HEK293 (cell line): ENCODE measurements at regions not wholly inside any gene's neighbourhood (a gene's known extent, or its start where the extent isn't known, plus 50 kb on each side); places are given as distances from the start of the nearest gene placed in this dataset.

Source experiments
- CTCF ChIA-PET: fragments of 350-600 bp; formaldehyde crosslinking; extraction: SDS; loops from one replicate; lab custom pipeline; 2021; ENCODE audit warnings: antibody characterized with exemption; lab: Yijun Ruan, JAX
- POLR2A ChIA-PET: fragments of 300-600 bp; formaldehyde crosslinking; extraction: SDS; loops from one replicate; lab custom pipeline; 2020; ENCODE audit warnings: antibody characterized with exemption, inconsistent platforms; lab: Yijun Ruan, JAX
- H3K27ac ChIP-seq: fragments of 200-500 bp; sonication (Bioruptor generic); 2 replicates; pipeline ENCODE4 v1.5.1; 2014; ENCODE audit warnings: low read depth, low read length, control low read depth, inconsistent platforms; ENCODE audit errors: extremely low read depth
- H3K36me3 ChIP-seq, 2 experiments: fragments of 200-500 bp in 1 of 2; sonication (Bioruptor generic) in 1 of 2; 1 replicate in 1 of 2; 2 replicates in 1 of 2; pipeline ENCODE4 v1.5.1; 2014 to 2017; ENCODE audit warnings: inconsistent platforms in 2 of 2, low read length in 2 of 2; ENCODE audit not compliant: control insufficient read depth in 2 of 2, insufficient read depth in 1 of 2
- H3K4me1 ChIP-seq: fragments of 200-500 bp; sonication (Bioruptor generic); 2 replicates; pipeline ENCODE4 v1.5.1; 2014; ENCODE audit warnings: mild to moderate bottlenecking, low read length, inconsistent platforms; ENCODE audit not compliant: control insufficient read depth, insufficient read depth
- H3K4me3 ChIP-seq: 2 replicates; pipeline ENCODE4 v1.5.1; 2011; ENCODE audit warnings: low read depth, mild to moderate bottlenecking, control low read depth, low read length, moderate library complexity
- H3K9me3 ChIP-seq: fragments of 200-500 bp; sonication (Bioruptor generic); 2 replicates; pipeline ENCODE4 v1.5.1; 2014; ENCODE audit warnings: low read depth, low read length, inconsistent platforms; ENCODE audit not compliant: control insufficient read depth, insufficient read depth
- BCL11A ChIP-seq: fragments of 450-650 bp; formaldehyde crosslinking; IDR thresholded peaks from 2 replicates; pipeline ENCODE4 v1.5.1; 2016; ENCODE audit warnings: low read depth, missing biosample characterization, missing genetic modification characterization
- KLF10 ChIP-seq: fragments of 450-650 bp; IDR thresholded peaks from 2 replicates; pipeline ENCODE4 v1.5.1; 2018; ENCODE audit warnings: missing biosample characterization, mild to moderate bottlenecking, missing genetic modification characterization
- KLF8 ChIP-seq: fragments of 450-650 bp; formaldehyde crosslinking; IDR thresholded peaks from 2 replicates; pipeline ENCODE4 v1.5.1; 2016; ENCODE audit warnings: missing biosample characterization, missing genetic modification characterization
- SALL2 ChIP-seq: fragments of 450-650 bp; formaldehyde crosslinking; IDR thresholded peaks from 2 replicates; pipeline ENCODE4 v1.5.0; 2017; ENCODE audit warnings: missing biosample characterization, mild to moderate bottlenecking, missing genetic modification characterization, borderline replicate concordance
- SCRT1 ChIP-seq: fragments of 450-650 bp; formaldehyde crosslinking; IDR thresholded peaks from 2 replicates; pipeline ENCODE4 v1.5.1; 2016; ENCODE audit warnings: missing biosample characterization, missing genetic modification characterization, borderline replicate concordance
- ZNF112 ChIP-seq: fragments of 450-650 bp; formaldehyde crosslinking; IDR thresholded peaks from 2 replicates; pipeline ENCODE4 v1.5.0; 2017; ENCODE audit warnings: missing biosample characterization, missing genetic modification characterization
- ZNF114 ChIP-seq: fragments of 450-650 bp; formaldehyde crosslinking; IDR thresholded peaks from 2 replicates; pipeline ENCODE4 v1.5.0; 2017; ENCODE audit warnings: missing biosample characterization, missing genetic modification characterization
- ZNF16 ChIP-seq: fragments of 450-650 bp; formaldehyde crosslinking; IDR thresholded peaks from 2 replicates; pipeline ENCODE4 v1.5.1; 2016; ENCODE audit warnings: low read depth, missing biosample characterization, missing genetic modification characterization
- ZNF510 ChIP-seq: fragments of 450-650 bp; formaldehyde crosslinking; IDR thresholded peaks from 2 replicates; pipeline ENCODE4 v1.5.1; 2018; ENCODE audit warnings: mild to moderate bottlenecking, missing genetic modification characterization, missing biosample characterization; ENCODE audit not compliant: insufficient replicate concordance
- ZNF544 ChIP-seq: fragments of 450-650 bp; formaldehyde crosslinking; IDR thresholded peaks from 2 replicates; pipeline ENCODE4 v1.5.0; 2017; ENCODE audit warnings: missing biosample characterization, missing genetic modification characterization
- ZNF555 ChIP-seq: fragments of 450-650 bp; formaldehyde crosslinking; conservative IDR thresholded peaks from 2 replicates; pipeline ENCODE4 v1.5.1; 2017; ENCODE audit warnings: missing biosample characterization, mild to moderate bottlenecking, missing genetic modification characterization, inconsistent platforms
- ZNF558 ChIP-seq: fragments of 450-650 bp; formaldehyde crosslinking; IDR thresholded peaks from 2 replicates; pipeline ENCODE4 v1.5.1; 2016; ENCODE audit warnings: missing biosample characterization, missing genetic modification characterization
- ZNF747 ChIP-seq: fragments of 450-650 bp; formaldehyde crosslinking; IDR thresholded peaks from 2 replicates; pipeline ENCODE4 v1.5.1; 2016; ENCODE audit warnings: missing biosample characterization, missing genetic modification characterization
- ZNF76 ChIP-seq: fragments of 450-650 bp; formaldehyde crosslinking; IDR thresholded peaks from 2 replicates; pipeline ENCODE4; 2016; ENCODE audit warnings: low read depth, missing biosample characterization, missing genetic modification characterization, borderline replicate concordance
- ZNF768 ChIP-seq: fragments of 450-650 bp; formaldehyde crosslinking; IDR thresholded peaks from 2 replicates; pipeline ENCODE4 v1.5.1; 2018; ENCODE audit warnings: missing biosample characterization, mild to moderate bottlenecking, missing genetic modification characterization
- ZNF776 ChIP-seq: fragments of 450-650 bp; formaldehyde crosslinking; IDR thresholded peaks from 2 replicates; pipeline ENCODE4 v1.5.0; 2017; ENCODE audit warnings: missing biosample characterization, missing genetic modification characterization, borderline replicate concordance
- ZSCAN30 ChIP-seq: fragments of 450-650 bp; IDR thresholded peaks from 2 replicates; pipeline ENCODE4 v1.5.1; 2018; ENCODE audit warnings: missing biosample characterization, mild to moderate bottlenecking, missing genetic modification characterization, moderate library complexity
- TF ChIP-seq, protein P1 (sequence below): fragments of 450-650 bp; formaldehyde crosslinking; IDR thresholded peaks from 2 replicates; pipeline ENCODE4 v1.5.1; 2017; ENCODE audit warnings: missing biosample characterization, missing genetic modification characterization
- TF ChIP-seq, protein P2 (sequence below): fragments of 450-650 bp; formaldehyde crosslinking; IDR thresholded peaks from 2 replicates; pipeline ENCODE4 v1.5.1; 2016; ENCODE audit warnings: missing biosample characterization, missing genetic modification characterization
- TF ChIP-seq, protein P3 (sequence below): fragments of 450-650 bp; formaldehyde crosslinking; IDR thresholded peaks from 2 replicates; pipeline ENCODE4 v1.5.0; 2017; ENCODE audit warnings: missing biosample characterization, missing genetic modification characterization, borderline replicate concordance
- TF ChIP-seq, protein P4 (sequence below): fragments of 450-650 bp; formaldehyde crosslinking; IDR thresholded peaks from 2 replicates; pipeline ENCODE4 v1.5.1; 2016; ENCODE audit warnings: missing biosample characterization, missing genetic modification characterization, borderline replicate concordance
- TF ChIP-seq, protein P5 (sequence below): fragments of 450-650 bp; formaldehyde crosslinking; optimal IDR thresholded peaks from 2 replicates; pipeline ENCODE3; 2016; ENCODE audit warnings: missing biosample characterization, mild to moderate bottlenecking, missing genetic modification characterization
- TF ChIP-seq, protein P6 (sequence below): fragments of 450-650 bp; formaldehyde crosslinking; IDR thresholded peaks from 2 replicates; pipeline ENCODE4 v1.5.1; 2016; ENCODE audit warnings: missing biosample characterization, missing genetic modification characterization

DNA sequence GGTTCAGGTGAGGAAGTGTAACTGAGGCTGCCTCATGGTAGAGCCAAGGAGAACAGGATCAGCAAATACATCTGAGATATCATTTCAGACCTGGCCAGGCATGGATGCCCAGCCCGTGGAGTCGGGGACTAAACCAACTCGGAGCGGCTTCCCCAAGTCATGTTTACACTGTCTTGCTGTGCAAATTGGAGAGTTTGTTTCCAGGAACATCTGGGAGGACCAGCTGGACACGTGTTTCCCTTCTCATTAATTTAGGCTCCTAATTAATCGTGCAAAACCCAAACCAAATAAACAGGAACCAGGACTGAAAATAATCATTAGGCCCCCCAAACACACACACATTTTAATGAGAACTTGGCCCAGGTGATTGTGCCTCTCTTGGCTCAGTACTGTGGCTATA lies 70.9 kb upstream of the SALL1 start:
- ChIA-PET CTCF (interaction anchor here (0.6 kb wide), 1 partner anchor 1633 kb away, joined by 5 read pairs; no protein-coding TSS in a partner anchor), POLR2A (no interaction called here)
- Histone ChIP-seq H3K4me3 (no peak overlapping the region), H3K9me3 (no peaks in the 10 kb centered on the region), H3K4me1 (no peaks in the 10 kb centered on the region), H3K27ac (no peak overlapping the region), H3K36me3 (no peaks in the 10 kb centered on the region)
- TF ChIP-seq, protein P1, sequence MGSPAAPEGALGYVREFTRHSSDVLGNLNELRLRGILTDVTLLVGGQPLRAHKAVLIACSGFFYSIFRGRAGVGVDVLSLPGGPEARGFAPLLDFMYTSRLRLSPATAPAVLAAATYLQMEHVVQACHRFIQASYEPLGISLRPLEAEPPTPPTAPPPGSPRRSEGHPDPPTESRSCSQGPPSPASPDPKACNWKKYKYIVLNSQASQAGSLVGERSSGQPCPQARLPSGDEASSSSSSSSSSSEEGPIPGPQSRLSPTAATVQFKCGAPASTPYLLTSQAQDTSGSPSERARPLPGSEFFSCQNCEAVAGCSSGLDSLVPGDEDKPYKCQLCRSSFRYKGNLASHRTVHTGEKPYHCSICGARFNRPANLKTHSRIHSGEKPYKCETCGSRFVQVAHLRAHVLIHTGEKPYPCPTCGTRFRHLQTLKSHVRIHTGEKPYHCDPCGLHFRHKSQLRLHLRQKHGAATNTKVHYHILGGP, result no peak
- TF ChIP-seq, protein P2, sequence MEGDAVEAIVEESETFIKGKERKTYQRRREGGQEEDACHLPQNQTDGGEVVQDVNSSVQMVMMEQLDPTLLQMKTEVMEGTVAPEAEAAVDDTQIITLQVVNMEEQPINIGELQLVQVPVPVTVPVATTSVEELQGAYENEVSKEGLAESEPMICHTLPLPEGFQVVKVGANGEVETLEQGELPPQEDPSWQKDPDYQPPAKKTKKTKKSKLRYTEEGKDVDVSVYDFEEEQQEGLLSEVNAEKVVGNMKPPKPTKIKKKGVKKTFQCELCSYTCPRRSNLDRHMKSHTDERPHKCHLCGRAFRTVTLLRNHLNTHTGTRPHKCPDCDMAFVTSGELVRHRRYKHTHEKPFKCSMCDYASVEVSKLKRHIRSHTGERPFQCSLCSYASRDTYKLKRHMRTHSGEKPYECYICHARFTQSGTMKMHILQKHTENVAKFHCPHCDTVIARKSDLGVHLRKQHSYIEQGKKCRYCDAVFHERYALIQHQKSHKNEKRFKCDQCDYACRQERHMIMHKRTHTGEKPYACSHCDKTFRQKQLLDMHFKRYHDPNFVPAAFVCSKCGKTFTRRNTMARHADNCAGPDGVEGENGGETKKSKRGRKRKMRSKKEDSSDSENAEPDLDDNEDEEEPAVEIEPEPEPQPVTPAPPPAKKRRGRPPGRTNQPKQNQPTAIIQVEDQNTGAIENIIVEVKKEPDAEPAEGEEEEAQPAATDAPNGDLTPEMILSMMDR (tag by site-specific recombination), result no peak
- TF ChIP-seq, protein P3, sequence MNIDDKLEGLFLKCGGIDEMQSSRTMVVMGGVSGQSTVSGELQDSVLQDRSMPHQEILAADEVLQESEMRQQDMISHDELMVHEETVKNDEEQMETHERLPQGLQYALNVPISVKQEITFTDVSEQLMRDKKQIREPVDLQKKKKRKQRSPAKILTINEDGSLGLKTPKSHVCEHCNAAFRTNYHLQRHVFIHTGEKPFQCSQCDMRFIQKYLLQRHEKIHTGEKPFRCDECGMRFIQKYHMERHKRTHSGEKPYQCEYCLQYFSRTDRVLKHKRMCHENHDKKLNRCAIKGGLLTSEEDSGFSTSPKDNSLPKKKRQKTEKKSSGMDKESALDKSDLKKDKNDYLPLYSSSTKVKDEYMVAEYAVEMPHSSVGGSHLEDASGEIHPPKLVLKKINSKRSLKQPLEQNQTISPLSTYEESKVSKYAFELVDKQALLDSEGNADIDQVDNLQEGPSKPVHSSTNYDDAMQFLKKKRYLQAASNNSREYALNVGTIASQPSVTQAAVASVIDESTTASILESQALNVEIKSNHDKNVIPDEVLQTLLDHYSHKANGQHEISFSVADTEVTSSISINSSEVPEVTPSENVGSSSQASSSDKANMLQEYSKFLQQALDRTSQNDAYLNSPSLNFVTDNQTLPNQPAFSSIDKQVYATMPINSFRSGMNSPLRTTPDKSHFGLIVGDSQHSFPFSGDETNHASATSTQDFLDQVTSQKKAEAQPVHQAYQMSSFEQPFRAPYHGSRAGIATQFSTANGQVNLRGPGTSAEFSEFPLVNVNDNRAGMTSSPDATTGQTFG (tag by site-specific recombination), result no peak
- TF ChIP-seq ZNF114 (tag by site-specific recombination) (no peak), ZSCAN30 (no peak), KLF8 (tag by site-specific recombination) (no peak), ZNF747 (tag by site-specific recombination) (no peak)

DNA sequence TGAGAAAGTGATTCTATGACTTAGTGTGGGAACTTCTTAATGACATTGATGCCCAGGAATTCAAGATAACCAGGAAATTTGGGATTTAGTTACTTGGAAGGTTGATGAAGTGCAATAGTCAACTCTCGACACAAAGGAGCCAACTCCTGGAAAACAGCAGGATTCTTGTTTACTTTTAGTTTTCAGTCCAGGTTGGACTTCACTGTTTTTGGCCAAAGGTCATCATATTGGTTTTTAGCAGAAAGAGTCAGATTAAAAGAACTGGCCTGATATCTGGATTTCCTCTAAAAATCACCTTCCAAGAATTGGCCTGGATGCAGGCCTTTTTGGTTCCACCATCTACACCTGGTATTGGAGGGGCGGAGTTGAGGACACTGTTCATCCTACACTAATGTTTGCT lies 60.1 kb upstream of the SALL1 start:
- Histone ChIP-seq H3K9me3 (no peaks in the 10 kb centered on the region), H3K27ac (no peak overlapping the region), H3K4me1 (no peaks in the 10 kb centered on the region), H3K4me3 (no peak overlapping the region), H3K36me3 (no peaks in the 10 kb centered on the region)
- CTCF ChIA-PET, result no interaction called here
- POLR2A ChIA-PET, result no interaction called here
- TF ChIP-seq, protein P4, sequence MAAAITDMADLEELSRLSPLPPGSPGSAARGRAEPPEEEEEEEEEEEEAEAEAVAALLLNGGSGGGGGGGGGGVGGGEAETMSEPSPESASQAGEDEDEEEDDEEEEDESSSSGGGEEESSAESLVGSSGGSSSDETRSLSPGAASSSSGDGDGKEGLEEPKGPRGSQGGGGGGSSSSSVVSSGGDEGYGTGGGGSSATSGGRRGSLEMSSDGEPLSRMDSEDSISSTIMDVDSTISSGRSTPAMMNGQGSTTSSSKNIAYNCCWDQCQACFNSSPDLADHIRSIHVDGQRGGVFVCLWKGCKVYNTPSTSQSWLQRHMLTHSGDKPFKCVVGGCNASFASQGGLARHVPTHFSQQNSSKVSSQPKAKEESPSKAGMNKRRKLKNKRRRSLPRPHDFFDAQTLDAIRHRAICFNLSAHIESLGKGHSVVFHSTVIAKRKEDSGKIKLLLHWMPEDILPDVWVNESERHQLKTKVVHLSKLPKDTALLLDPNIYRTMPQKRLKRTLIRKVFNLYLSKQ, result no peak
- TF ChIP-seq ZNF544 (tag by site-specific recombination), result no peak
- no peak for TF ChIP-seq SALL2 (tag by site-specific recombination)
- TF ChIP-seq ZNF768, result no peak
- TF ChIP-seq, protein P5, sequence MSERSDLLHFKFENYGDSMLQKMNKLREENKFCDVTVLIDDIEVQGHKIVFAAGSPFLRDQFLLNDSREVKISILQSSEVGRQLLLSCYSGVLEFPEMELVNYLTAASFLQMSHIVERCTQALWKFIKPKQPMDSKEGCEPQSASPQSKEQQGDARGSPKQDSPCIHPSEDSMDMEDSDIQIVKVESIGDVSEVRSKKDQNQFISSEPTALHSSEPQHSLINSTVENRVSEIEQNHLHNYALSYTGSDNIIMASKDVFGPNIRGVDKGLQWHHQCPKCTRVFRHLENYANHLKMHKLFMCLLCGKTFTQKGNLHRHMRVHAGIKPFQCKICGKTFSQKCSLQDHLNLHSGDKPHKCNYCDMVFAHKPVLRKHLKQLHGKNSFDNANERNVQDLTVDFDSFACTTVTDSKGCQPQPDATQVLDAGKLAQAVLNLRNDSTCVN (tag by site-specific recombination), result no peak
- TF ChIP-seq SCRT1 (tag by site-specific recombination), result no peak
- TF ChIP-seq ZNF558 (tag by site-specific recombination), result no peak
- TF ChIP-seq ZNF16, result no peak
- no peak for TF ChIP-seq ZNF112
- no peak for TF ChIP-seq ZNF776 (tag by site-specific recombination)
- no peak for TF ChIP-seq KLF10
- TF ChIP-seq BCL11A, result no peak
- TF ChIP-seq ZNF76 (tag by site-specific recombination), result no peak
- TF ChIP-seq, protein P6, sequence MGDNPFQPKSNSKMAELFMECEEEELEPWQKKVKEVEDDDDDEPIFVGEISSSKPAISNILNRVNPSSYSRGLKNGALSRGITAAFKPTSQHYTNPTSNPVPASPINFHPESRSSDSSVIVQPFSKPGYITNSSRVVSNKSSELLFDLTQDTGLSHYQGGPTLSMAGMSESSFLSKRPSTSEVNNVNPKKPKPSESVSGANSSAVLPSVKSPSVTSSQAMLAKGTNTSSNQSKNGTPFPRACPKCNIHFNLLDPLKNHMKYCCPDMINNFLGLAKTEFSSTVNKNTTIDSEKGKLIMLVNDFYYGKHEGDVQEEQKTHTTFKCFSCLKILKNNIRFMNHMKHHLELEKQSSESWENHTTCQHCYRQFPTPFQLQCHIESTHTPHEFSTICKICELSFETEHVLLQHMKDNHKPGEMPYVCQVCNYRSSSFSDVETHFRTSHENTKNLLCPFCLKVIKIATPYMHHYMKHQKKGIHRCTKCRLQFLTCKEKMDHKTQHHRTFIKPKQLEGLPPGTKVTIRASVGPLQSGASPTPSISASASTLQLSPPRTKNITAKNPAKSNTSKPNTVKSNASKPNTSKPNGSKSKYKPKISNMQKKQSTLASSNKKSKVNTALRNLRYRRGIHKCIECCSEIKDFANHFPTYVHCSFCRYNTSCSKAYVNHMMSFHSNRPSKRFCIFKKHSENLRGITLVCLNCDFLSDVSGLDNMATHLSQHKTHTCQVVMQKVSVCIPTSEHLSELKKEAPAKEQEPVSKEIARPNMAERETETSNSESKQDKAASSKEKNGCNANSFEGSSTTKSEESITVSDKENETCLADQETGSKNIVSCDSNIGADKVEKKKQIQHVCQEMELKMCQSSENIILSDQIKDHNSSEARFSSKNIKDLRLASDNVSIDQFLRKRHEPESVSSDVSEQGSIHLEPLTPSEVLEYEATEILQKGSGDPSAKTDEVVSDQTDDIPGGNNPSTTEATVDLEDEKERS (tag by site-specific recombination), result no peak
- no peak for TF ChIP-seq ZNF510 (tag by site-specific recombination)
- no peak for TF ChIP-seq ZNF555
